ENCODE measurements at regions not wholly inside any gene's neighbourhood (a gene's known extent, or its start where the extent isn't known, plus 50 kb on each side); places are given as distances from the start of the nearest gene placed in this dataset.

- no peaks in the 10 kb centered on the region for H3K36me3 ChIP-seq
- H3K4me3 ChIP-seq, result no peak overlapping the region
- no peak for DNase-seq
- no peaks in the 10 kb centered on the region for H3K9me3 ChIP-seq
- no peaks in the 10 kb centered on the region for H3K27me3 ChIP-seq
- WGBS, 5 donors, result 95 to 100% (median 99%) methylated on average over 2 of the region's 2 CpGs
- H3K4me1 ChIP-seq, result no peaks in the 10 kb centered on the region
- intact Hi-C loops (cut with DNase I; ENCODE audit: low total_unique reads), result no loop called here
- TF ChIP-seq, protein P1, sequence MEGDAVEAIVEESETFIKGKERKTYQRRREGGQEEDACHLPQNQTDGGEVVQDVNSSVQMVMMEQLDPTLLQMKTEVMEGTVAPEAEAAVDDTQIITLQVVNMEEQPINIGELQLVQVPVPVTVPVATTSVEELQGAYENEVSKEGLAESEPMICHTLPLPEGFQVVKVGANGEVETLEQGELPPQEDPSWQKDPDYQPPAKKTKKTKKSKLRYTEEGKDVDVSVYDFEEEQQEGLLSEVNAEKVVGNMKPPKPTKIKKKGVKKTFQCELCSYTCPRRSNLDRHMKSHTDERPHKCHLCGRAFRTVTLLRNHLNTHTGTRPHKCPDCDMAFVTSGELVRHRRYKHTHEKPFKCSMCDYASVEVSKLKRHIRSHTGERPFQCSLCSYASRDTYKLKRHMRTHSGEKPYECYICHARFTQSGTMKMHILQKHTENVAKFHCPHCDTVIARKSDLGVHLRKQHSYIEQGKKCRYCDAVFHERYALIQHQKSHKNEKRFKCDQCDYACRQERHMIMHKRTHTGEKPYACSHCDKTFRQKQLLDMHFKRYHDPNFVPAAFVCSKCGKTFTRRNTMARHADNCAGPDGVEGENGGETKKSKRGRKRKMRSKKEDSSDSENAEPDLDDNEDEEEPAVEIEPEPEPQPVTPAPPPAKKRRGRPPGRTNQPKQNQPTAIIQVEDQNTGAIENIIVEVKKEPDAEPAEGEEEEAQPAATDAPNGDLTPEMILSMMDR (IDR thresholded peaks at IDR 0.05), result no peak
- TF ChIP-seq EP300 (IDR thresholded peaks at IDR 0.05) (no peak), POLR2AphosphoS5 (IDR thresholded peaks at IDR 0.05) (no peak), POLR2A (IDR thresholded peaks at IDR 0.05) (no peak)
- H3K27ac ChIP-seq, result no peak overlapping the region
These were observed 408.5 kb downstream of the DLEU7 start for GRCh38 chr13:50435011-50435410.

DNA sequence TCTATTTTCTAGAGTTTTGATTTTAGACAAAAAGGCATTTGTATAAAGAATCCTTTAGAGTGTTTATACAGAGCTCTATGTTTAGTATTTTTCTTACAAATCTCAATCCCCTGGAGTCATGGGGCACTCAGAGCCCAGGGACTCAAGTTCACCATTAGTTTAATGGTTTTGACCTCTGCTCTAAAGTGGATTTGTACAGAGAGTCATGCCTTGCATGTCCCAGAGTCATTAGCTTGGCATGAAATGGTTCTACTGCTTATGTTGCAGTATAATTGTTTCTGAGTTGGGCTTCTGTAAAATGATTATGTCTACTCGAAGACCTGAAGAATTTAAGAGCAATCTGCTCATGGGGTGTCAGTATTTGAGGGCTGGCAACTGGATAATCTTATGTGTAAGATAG, 406.2 kb downstream of the DLEU7 start:
- no peak for TF ChIP-seq POLR2A (IDR thresholded peaks at IDR 0.05)
- no peak for TF ChIP-seq EP300 (IDR thresholded peaks at IDR 0.05)
- TF ChIP-seq, protein P1 (IDR thresholded peaks at IDR 0.05), result no peak
- TF ChIP-seq POLR2AphosphoS5 (IDR thresholded peaks at IDR 0.05), result no peak
- no peak overlapping the region for H3K4me3 ChIP-seq
- H3K27me3 ChIP-seq, result no peaks in the 10 kb centered on the region
- DNase-seq, result no peak
- no peaks in the 10 kb centered on the region for H3K4me1 ChIP-seq
- no peaks in the 10 kb centered on the region for H3K36me3 ChIP-seq
- WGBS, 5 donors, result 55 to 81% (median 77%) methylated on average over 1 of the region's 1 CpG
- H3K27ac ChIP-seq, result no peak overlapping the region
- no peaks in the 10 kb centered on the region for H3K9me3 ChIP-seq
- intact Hi-C loops (cut with DNase I; ENCODE audit: low total_unique reads), result no loop called here

DNA sequence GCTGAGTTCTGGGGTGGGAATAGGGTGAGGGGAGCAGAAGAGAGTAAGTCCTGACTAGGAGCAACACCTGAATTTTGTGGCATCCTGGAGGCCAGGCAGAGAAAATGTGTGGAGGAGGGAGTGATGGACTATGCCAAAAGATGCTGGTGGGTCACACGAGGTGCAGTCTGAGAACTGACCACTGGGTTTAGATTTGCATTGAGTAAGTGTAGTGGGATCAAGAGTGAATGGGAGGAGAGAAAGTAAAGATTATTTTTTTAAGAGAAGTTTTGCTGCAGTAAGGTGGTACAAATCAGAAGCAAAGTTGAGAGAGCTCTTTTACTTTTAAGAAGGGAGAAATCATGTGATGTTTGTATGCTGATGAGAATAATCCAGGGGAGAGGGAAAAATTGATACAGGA, 405.1 kb downstream of the DLEU7 start:
- no peaks in the 10 kb centered on the region for H3K4me1 ChIP-seq
- no peak overlapping the region for H3K27ac ChIP-seq
- intact Hi-C loops (cut with DNase I; ENCODE audit: low total_unique reads), result no loop called here
- DNase-seq, result no peak
- no peaks in the 10 kb centered on the region for H3K27me3 ChIP-seq
- no peak overlapping the region for H3K4me3 ChIP-seq
- H3K9me3 ChIP-seq, result no peaks in the 10 kb centered on the region
- WGBS, 5 donors, result 68 to 90% (median 72%) methylated on average over 1 of the region's 1 CpG
- TF ChIP-seq POLR2AphosphoS5 (IDR thresholded peaks at IDR 0.05) (no peak), EP300 (IDR thresholded peaks at IDR 0.05) (no peak)
- H3K36me3 ChIP-seq, result no peaks in the 10 kb centered on the region

- Histone ChIP-seq H3K4me3 (no peak overlapping the region), H3K27me3 (no peaks in the 10 kb centered on the region), H3K36me3 (no peaks in the 10 kb centered on the region), H3K4me1 (no peaks in the 10 kb centered on the region), H3K9me3 (no peaks in the 10 kb centered on the region), H3K27ac (no peak overlapping the region)
- 78 to 100% (median 89%) methylated on average over 1 of the region's 1 CpG for WGBS, 5 donors
- no peak for TF ChIP-seq EP300 (IDR thresholded peaks at IDR 0.05)
- TF ChIP-seq, protein P1 (IDR thresholded peaks at IDR 0.05), result no peak
- no peak for TF ChIP-seq POLR2AphosphoS5 (IDR thresholded peaks at IDR 0.05)
- TF ChIP-seq POLR2A (IDR thresholded peaks at IDR 0.05), result no peak
- no peak for DNase-seq
- intact Hi-C loops (cut with DNase I; ENCODE audit: low total_unique reads), result no loop called here
These were observed 402.4 kb downstream of the DLEU7 start for GRCh38 chr13:50441130-50441529.

GRCh38 chr13:50444726-50445125, 398.8 kb downstream of the DLEU7 start:
- Histone ChIP-seq H3K27me3 (no peaks in the 10 kb centered on the region), H3K36me3 (no peaks in the 10 kb centered on the region), H3K4me3 (no peak overlapping the region), H3K9me3 (no peaks in the 10 kb centered on the region), H3K27ac (no peak overlapping the region), H3K4me1 (no peaks in the 10 kb centered on the region)
- WGBS, 5 donors, result 46 to 72% (median 68%) methylated on average over 5 of the region's 5 CpGs
- intact Hi-C loops (cut with DNase I; ENCODE audit: low total_unique reads), result no loop called here
- TF ChIP-seq, protein P1 (IDR thresholded peaks at IDR 0.05), result no peak
- no peak for TF ChIP-seq EP300 (IDR thresholded peaks at IDR 0.05)
- no peak for TF ChIP-seq POLR2AphosphoS5 (IDR thresholded peaks at IDR 0.05)
- no peak for TF ChIP-seq POLR2A (IDR thresholded peaks at IDR 0.05)
- DNase-seq, result no peak
